HCT116 (cell line): ENCODE measurements at regions not wholly inside any gene's neighbourhood (a gene's known extent, or its start where the extent isn't known, plus 50 kb on each side); places are given as distances from the start of the nearest gene placed in this dataset.

ENCODE experiments used
- CEBPB ChIP-seq: IDR thresholded peaks from 2 replicates; pipeline ENCODE4 v1.6.1; 2012; ENCODE audit warnings: low read depth
- EZH2 ChIP-seq: fragments of 200-600 bp; sonication (generic); IDR thresholded peaks from 2 replicates; pipeline ENCODE4 v1.6.1; 2017; ENCODE audit warnings: antibody characterized with exemption, mixed run types
- FOSL1 ChIP-seq: IDR thresholded peaks from 2 replicates; pipeline ENCODE4 v1.6.1; 2012; ENCODE audit warnings: low read depth
- POLR2A ChIP-seq: IDR thresholded peaks from 2 replicates; pipeline ENCODE4 v1.7.0; 2011; ENCODE audit warnings: borderline replicate concordance; ENCODE audit not compliant: insufficient read depth, insufficient read length; ENCODE audit errors: extremely low read depth
- POLR2AphosphoS5 ChIP-seq: IDR thresholded peaks from 2 replicates; pipeline ENCODE4 v1.6.1; 2011; ENCODE audit warnings: mild to moderate bottlenecking, low read depth, low read length, moderate library complexity
- RAD21 ChIP-seq: IDR thresholded peaks from 2 replicates; pipeline ENCODE4 v1.6.1; 2012; ENCODE audit warnings: low read depth, mild to moderate bottlenecking
- SIN3A ChIP-seq: IDR thresholded peaks from 2 replicates; pipeline ENCODE4 v1.6.1; 2012; ENCODE audit warnings: low read depth
- SP1 ChIP-seq: IDR thresholded peaks from 2 replicates; pipeline ENCODE4 v1.6.1; 2012; ENCODE audit warnings: low read depth
- YY1 ChIP-seq: IDR thresholded peaks from 2 replicates; pipeline ENCODE4 v1.6.1; 2011; ENCODE audit warnings: low read length, low read depth, moderate library complexity, mild to moderate bottlenecking; ENCODE audit not compliant: insufficient replicate concordance; ENCODE audit errors: extremely low read depth
- TF ChIP-seq, protein P1 (sequence below), 3 experiments: fragments of 200-600 bp in 1 of 3; sonication (generic) in 1 of 3; IDR thresholded peaks in 2 of 3; conservative IDR thresholded peaks in 1 of 3; 2 replicates each; pipeline ENCODE4 v1.5.1; 2012 to 2017; ENCODE audit warnings: low read depth in 2 of 3, low read length in 2 of 3, antibody characterized with exemption in 1 of 3, borderline replicate concordance in 1 of 3, control low read depth in 1 of 3, mild to moderate bottlenecking in 1 of 3, mixed read lengths in 1 of 3, mixed run types in 1 of 3, moderate library complexity in 1 of 3; ENCODE audit not compliant: insufficient read depth in 1 of 3
- TF ChIP-seq, protein P2 (sequence below): IDR thresholded peaks from 2 replicates; pipeline ENCODE4 v1.6.1; 2012; ENCODE audit warnings: low read depth
- TF ChIP-seq, protein P3 (sequence below): IDR thresholded peaks from 2 replicates; pipeline ENCODE4 v1.6.1; 2012

DNA sequence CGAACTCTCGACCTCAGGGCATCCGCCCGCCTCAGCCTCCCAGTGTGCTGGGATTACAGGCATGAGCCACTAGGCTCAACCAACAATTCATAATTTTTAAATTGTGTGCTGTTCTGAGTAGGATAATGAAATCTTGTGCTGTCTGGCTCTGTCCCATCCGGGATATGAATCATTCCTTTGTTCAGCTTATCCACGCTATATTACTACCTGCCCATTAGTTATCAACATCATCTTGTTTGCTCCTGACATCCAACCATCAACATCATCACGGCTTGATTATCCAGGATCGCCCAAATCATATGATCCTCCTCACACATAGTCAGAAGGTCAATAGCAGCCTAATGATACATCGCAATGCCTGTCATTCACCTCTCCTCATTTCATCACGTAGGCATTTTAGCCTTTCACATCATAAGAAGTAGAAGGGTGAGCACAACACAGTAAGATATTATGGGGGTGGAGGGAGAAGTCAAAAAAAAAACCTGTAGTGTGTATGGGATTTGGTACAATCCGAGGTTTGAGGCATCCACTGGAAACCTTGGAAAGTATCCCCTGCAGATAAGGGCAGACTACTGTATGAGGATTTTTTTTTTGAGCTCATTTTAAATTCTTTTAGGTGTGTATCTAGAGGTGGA, 77.0 kb upstream of the SIAH1 start:
- TF ChIP-seq, protein P1, sequence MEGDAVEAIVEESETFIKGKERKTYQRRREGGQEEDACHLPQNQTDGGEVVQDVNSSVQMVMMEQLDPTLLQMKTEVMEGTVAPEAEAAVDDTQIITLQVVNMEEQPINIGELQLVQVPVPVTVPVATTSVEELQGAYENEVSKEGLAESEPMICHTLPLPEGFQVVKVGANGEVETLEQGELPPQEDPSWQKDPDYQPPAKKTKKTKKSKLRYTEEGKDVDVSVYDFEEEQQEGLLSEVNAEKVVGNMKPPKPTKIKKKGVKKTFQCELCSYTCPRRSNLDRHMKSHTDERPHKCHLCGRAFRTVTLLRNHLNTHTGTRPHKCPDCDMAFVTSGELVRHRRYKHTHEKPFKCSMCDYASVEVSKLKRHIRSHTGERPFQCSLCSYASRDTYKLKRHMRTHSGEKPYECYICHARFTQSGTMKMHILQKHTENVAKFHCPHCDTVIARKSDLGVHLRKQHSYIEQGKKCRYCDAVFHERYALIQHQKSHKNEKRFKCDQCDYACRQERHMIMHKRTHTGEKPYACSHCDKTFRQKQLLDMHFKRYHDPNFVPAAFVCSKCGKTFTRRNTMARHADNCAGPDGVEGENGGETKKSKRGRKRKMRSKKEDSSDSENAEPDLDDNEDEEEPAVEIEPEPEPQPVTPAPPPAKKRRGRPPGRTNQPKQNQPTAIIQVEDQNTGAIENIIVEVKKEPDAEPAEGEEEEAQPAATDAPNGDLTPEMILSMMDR (IDR thresholded peaks at IDR 0.05 in 2 of 3, conservative IDR thresholded peaks at IDR 0.05 in 1 of 3; ENCODE audit: borderline replicate concordance in 1 of 3, insufficient read depth in 1 of 3, low read depth in 2 of 3, low read length in 2 of 3), result no peak
- TF ChIP-seq SIN3A, result no peak
- TF ChIP-seq RAD21, result no peak
- no peak for TF ChIP-seq POLR2A
- no peak for TF ChIP-seq EZH2
- no peak for TF ChIP-seq YY1
- TF ChIP-seq, protein P2, sequence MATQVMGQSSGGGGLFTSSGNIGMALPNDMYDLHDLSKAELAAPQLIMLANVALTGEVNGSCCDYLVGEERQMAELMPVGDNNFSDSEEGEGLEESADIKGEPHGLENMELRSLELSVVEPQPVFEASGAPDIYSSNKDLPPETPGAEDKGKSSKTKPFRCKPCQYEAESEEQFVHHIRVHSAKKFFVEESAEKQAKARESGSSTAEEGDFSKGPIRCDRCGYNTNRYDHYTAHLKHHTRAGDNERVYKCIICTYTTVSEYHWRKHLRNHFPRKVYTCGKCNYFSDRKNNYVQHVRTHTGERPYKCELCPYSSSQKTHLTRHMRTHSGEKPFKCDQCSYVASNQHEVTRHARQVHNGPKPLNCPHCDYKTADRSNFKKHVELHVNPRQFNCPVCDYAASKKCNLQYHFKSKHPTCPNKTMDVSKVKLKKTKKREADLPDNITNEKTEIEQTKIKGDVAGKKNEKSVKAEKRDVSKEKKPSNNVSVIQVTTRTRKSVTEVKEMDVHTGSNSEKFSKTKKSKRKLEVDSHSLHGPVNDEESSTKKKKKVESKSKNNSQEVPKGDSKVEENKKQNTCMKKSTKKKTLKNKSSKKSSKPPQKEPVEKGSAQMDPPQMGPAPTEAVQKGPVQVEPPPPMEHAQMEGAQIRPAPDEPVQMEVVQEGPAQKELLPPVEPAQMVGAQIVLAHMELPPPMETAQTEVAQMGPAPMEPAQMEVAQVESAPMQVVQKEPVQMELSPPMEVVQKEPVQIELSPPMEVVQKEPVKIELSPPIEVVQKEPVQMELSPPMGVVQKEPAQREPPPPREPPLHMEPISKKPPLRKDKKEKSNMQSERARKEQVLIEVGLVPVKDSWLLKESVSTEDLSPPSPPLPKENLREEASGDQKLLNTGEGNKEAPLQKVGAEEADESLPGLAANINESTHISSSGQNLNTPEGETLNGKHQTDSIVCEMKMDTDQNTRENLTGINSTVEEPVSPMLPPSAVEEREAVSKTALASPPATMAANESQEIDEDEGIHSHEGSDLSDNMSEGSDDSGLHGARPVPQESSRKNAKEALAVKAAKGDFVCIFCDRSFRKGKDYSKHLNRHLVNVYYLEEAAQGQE, result no peak
- TF ChIP-seq POLR2AphosphoS5, result no peak
- TF ChIP-seq SP1, result no peak
- TF ChIP-seq, protein P3, sequence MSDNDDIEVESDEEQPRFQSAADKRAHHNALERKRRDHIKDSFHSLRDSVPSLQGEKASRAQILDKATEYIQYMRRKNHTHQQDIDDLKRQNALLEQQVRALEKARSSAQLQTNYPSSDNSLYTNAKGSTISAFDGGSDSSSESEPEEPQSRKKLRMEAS, result no peak
- no peak for TF ChIP-seq FOSL1
- no peak for TF ChIP-seq CEBPB
